Activated T-helper 2 cell treated with anti-CD3 and anti-CD28 coated beads, Interferon-gamma antibody, Interleukin-2, Interleukin-4, amounts not matched to agents 10 μg/mL and 5 μg/mL and 100 μg/mL, durations not matched to agents 14 hours and 24 hours and 36 hours (primary cell): ENCODE measurements at regions not wholly inside any gene's neighbourhood (a gene's known extent, or its start where the extent isn't known, plus 50 kb on each side); places are given as distances from the start of the nearest gene placed in this dataset.

Source experiments
- DNase-seq: peaks from one replicate; pipeline ENCODE4 v3.0.0; 2021; ENCODE audit warnings: low spot score
- H3K27ac Mint-ChIP-seq: one replicate; pipeline ENCODE4 v1.8.0; 2021; ENCODE audit warnings: mixed read lengths
- H3K27me3 Mint-ChIP-seq: one replicate; pipeline ENCODE4 v1.8.0; 2021; ENCODE audit warnings: low read depth, mixed read lengths
- H3K36me3 Mint-ChIP-seq: one replicate; pipeline ENCODE4 v1.8.0; 2021; ENCODE audit warnings: low read depth, mixed read lengths
- H3K4me1 Mint-ChIP-seq: one replicate; pipeline ENCODE4 v1.8.0; 2021; ENCODE audit warnings: low read depth, mixed read lengths
- H3K4me3 Mint-ChIP-seq: one replicate; pipeline ENCODE4 v1.8.0; 2021; ENCODE audit warnings: low read depth, mild to moderate bottlenecking, moderate library complexity, mixed read lengths
- H3K9me3 Mint-ChIP-seq: one replicate; pipeline ENCODE4 v1.8.0; 2021; ENCODE audit warnings: mixed read lengths
- intact Hi-C: fragments of 100-400 bp; cut with micrococcal nuclease; formaldehyde crosslinking; loops from one replicate; pipeline ENCODE4 v1.15.1; 2023

- H3K27me3 Mint-ChIP-seq: peaks cover 4% of the 10 kb centered on the region
- no peak for DNase-seq
- no peak overlapping the region for H3K4me3 Mint-ChIP-seq
- H3K27ac Mint-ChIP-seq: no peak overlapping the region
- intact Hi-C loops: no loop called here
- no peaks in the 10 kb centered on the region for H3K36me3 Mint-ChIP-seq
- no peaks in the 10 kb centered on the region for H3K4me1 Mint-ChIP-seq
- no peaks in the 10 kb centered on the region for H3K9me3 Mint-ChIP-seq
Measured at GRCh38 chr7:26467104-26467503, 175.4 kb downstream of the SNX10 start.

GRCh38 chr7:26467541-26467940 lies 175.9 kb downstream of the SNX10 start:
- intact Hi-C loops: no loop called here
- peaks cover 4% of the 10 kb centered on the region for H3K27me3 Mint-ChIP-seq

DNA sequence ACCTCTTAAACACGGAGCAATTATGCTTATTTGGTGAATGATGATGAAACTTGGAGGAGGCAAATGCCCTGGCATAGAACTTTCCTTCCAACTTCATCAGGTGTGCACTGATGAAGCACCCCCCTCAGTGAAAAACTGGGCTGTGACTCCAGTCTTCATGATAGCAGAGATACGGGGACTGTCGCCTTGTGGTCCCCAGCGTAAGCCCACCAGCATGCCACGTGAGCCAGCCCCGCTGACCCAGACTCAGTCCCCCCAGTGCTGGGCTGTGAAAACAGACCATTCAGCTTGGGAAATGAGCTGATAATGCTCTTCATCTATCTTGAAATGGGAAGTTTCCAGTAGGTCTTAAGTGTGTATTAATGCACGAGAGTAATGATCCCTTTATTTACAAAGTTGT lies 177.0 kb downstream of the SNX10 start:
- H3K4me3 Mint-ChIP-seq: no peak overlapping the region
- peaks cover 4% of the 10 kb centered on the region for H3K27me3 Mint-ChIP-seq
- H3K4me1 Mint-ChIP-seq: no peaks in the 10 kb centered on the region

More at GRCh38 chr7:26467541-26467940, 175.9 kb downstream of the SNX10 start:
- H3K4me3 Mint-ChIP-seq: no peak overlapping the region
- no peaks in the 10 kb centered on the region for H3K9me3 Mint-ChIP-seq
- H3K4me1 Mint-ChIP-seq: no peaks in the 10 kb centered on the region
- H3K27ac Mint-ChIP-seq: no peak overlapping the region
- DNase-seq: no peak
- H3K36me3 Mint-ChIP-seq: no peaks in the 10 kb centered on the region

GRCh38 chr7:26469188-26469587 lies 177.5 kb downstream of the SNX10 start:
- H3K27me3 Mint-ChIP-seq: peaks cover 4% of the 10 kb centered on the region
- no peaks in the 10 kb centered on the region for H3K9me3 Mint-ChIP-seq
- H3K36me3 Mint-ChIP-seq: no peaks in the 10 kb centered on the region

More for the DNA sequence above, 177.0 kb downstream of the SNX10 start:
- H3K36me3 Mint-ChIP-seq: no peaks in the 10 kb centered on the region
- H3K27ac Mint-ChIP-seq: no peak overlapping the region
- intact Hi-C loops: no loop called here
- no peak for DNase-seq
- H3K9me3 Mint-ChIP-seq: no peaks in the 10 kb centered on the region

GRCh38 chr7:26470691-26471090 lies 179.0 kb downstream of the SNX10 start:
- no peaks in the 10 kb centered on the region for H3K36me3 Mint-ChIP-seq
- H3K27ac Mint-ChIP-seq: no peak overlapping the region

More at GRCh38 chr7:26469188-26469587, 177.5 kb downstream of the SNX10 start:
- Mint-ChIP-seq H3K4me1 (no peaks in the 10 kb centered on the region), H3K27ac (no peak overlapping the region), H3K4me3 (no peak overlapping the region)
- intact Hi-C loops: no loop called here
- DNase-seq: no peak

DNA sequence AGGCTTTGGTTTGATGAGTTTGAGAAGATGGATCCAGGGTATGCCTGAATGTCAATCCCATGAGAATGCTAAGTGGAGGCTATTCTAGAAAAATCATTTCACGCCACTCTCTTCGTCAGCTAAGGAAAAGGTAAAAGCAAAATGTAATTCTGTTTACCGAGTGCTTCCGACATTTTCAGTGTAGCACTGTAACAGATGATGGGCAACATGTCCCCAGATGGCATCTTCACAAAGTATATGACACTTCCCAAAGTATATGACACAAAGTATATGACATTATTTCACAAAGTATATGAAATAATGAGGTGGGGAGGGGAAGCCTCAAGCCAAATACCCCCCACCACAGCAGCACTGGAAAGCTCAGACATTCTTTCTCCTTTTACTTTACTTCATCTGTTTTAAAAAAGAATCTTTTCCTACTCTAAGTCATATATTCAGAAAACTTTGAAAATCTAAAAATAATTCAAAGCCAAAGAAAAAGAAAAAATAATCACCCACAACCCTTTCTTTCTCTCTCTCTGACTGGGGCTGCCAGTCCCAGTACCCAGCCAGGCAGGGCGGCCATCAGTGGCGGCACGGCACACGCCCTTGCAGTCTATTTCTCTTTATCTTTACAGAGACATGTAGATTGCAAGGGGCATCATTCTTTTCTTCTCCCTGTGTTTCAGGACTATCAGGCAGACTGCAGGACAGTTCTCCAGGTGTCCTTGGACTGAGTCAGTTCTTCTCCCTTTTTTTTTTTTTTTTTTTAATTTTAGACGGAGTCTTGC lies 179.8 kb downstream of the SNX10 start:
- intact Hi-C loops: no loop called here
- H3K4me1 Mint-ChIP-seq: no peaks in the 10 kb centered on the region
- H3K27me3 Mint-ChIP-seq: peaks cover 7% of the 10 kb centered on the region
- no peaks in the 10 kb centered on the region for H3K36me3 Mint-ChIP-seq
- DNase-seq: no peak
- no peak overlapping the region for H3K27ac Mint-ChIP-seq
- H3K9me3 Mint-ChIP-seq: no peaks in the 10 kb centered on the region
- H3K4me3 Mint-ChIP-seq: no peak overlapping the region

More at GRCh38 chr7:26470691-26471090, 179.0 kb downstream of the SNX10 start:
- intact Hi-C loops: no loop called here
- no peaks in the 10 kb centered on the region for H3K4me1 Mint-ChIP-seq
- H3K27me3 Mint-ChIP-seq: peaks cover 4% of the 10 kb centered on the region
- DNase-seq: no peak
- no peak overlapping the region for H3K4me3 Mint-ChIP-seq
- H3K9me3 Mint-ChIP-seq: no peaks in the 10 kb centered on the region

DNA sequence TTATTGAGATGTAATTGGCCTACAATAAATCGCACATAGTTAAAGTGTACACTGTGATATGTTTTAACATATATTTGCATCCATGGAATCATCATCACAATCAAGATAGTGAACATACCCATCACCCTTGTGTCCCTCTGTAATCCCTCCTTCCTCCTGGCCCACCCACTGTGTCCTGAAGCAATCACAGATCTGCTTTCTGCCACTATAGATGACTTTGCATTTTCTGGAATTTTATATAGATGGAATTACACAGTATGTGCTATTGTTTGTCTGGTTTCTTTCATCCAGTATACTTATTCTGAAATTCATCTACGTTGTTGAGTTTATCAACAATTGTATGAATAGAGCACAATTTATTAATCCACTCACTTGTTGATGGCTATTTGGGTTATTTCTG lies 181.3 kb downstream of the SNX10 start:
- no peak overlapping the region for H3K4me3 Mint-ChIP-seq
- no peak for DNase-seq
- no peaks in the 10 kb centered on the region for H3K4me1 Mint-ChIP-seq
- H3K27ac Mint-ChIP-seq: no peak overlapping the region
- intact Hi-C loops: no loop called here
- H3K36me3 Mint-ChIP-seq: no peaks in the 10 kb centered on the region
- peaks cover 15% of the 10 kb centered on the region for H3K27me3 Mint-ChIP-seq
- no peaks in the 10 kb centered on the region for H3K9me3 Mint-ChIP-seq

DNA sequence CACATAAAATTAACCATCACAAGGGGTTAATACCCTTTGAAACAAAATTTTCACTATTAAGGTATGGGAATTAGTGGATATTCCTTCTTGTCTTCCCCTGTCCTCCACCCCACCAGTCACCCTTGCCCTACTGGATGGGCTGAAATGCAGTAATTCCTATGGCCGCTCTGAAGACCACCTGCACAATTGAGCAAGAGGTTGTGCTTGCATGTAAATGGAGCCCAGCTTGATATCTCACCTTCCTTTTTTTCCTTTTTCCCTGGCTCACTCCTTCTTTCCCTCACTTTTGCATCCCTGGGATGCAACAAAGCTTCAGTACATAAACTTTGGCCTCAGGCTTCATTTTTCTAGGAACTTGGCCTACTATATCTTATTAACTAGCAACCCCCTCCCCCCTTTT lies 184.6 kb downstream of the SNX10 start:
- Mint-ChIP-seq H3K9me3 (no peaks in the 10 kb centered on the region), H3K36me3 (no peaks in the 10 kb centered on the region), H3K4me3 (no peak overlapping the region), H3K4me1 (no peaks in the 10 kb centered on the region), H3K27me3 (peaks cover 19% of the 10 kb centered on the region), H3K27ac (no peak overlapping the region)
- DNase-seq: no peak
- intact Hi-C loops: no loop called here

GRCh38 chr7:26477381-26477990 lies 185.8 kb downstream of the SNX10 start:
- Mint-ChIP-seq H3K27me3 (peaks cover 19% of the 10 kb centered on the region), H3K9me3 (no peaks in the 10 kb centered on the region), H3K4me3 (no peak overlapping the region), H3K4me1 (no peaks in the 10 kb centered on the region), H3K36me3 (no peaks in the 10 kb centered on the region), H3K27ac (no peak overlapping the region)
- intact Hi-C loops: no loop called here
- no peak for DNase-seq

DNA sequence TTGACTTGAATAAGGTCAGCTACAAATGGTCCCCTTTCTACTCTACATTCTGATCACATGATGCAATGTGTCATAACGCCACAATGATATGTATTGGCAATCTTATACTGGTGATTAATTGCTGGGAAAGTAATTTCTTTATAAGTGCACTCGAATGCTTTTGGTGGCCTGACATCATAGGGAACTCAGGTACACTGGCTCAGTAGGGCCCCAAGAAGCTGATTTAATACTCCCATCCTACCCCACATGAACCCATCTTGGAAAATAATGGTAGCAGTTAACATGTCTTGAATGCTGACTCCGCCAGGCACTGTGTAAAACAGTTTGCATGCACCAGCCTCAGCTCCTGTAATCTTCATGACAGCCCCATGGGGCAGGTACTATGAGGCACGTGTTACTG lies 186.9 kb downstream of the SNX10 start:
- H3K27ac Mint-ChIP-seq: no peak overlapping the region
- no peaks in the 10 kb centered on the region for H3K9me3 Mint-ChIP-seq
- no peak overlapping the region for H3K4me3 Mint-ChIP-seq
- H3K4me1 Mint-ChIP-seq: no peaks in the 10 kb centered on the region
- intact Hi-C loops: no loop called here
- no peak for DNase-seq
- no peaks in the 10 kb centered on the region for H3K36me3 Mint-ChIP-seq
- peaks cover 23% of the 10 kb centered on the region for H3K27me3 Mint-ChIP-seq

DNA sequence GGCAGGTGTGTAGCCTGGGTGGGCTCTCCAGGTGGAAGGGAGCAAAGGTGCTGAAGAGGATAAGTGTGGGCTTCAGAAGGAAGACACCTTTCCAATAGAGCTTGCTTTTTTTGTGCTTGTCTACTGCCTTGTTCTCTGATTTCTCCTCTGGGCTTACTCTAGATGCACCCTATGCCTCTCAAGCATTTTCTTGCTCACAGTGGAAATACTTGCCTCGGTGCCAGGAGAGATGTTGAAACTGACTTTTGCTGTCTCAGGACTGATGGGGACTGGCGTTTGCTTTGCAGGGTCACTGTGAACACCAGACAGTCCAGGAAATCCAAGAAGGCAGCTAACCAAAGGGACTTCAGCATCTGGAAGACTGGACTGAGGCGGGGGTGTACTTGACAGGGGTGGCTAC lies 187.9 kb downstream of the SNX10 start:
- Mint-ChIP-seq H3K36me3 (no peaks in the 10 kb centered on the region), H3K4me1 (no peaks in the 10 kb centered on the region), H3K9me3 (no peaks in the 10 kb centered on the region), H3K4me3 (no peak overlapping the region), H3K27ac (no peak overlapping the region), H3K27me3 (peaks cover 24% of the 10 kb centered on the region)
- DNase-seq: no peak
- intact Hi-C loops: no loop called here

- no peaks in the 10 kb centered on the region for H3K9me3 Mint-ChIP-seq
- no peak overlapping the region for H3K4me3 Mint-ChIP-seq
- peaks cover 24% of the 10 kb centered on the region for H3K27me3 Mint-ChIP-seq
- H3K27ac Mint-ChIP-seq: no peak overlapping the region
- H3K4me1 Mint-ChIP-seq: no peaks in the 10 kb centered on the region
- DNase-seq: no peak
- H3K36me3 Mint-ChIP-seq: no peaks in the 10 kb centered on the region
- intact Hi-C loops: no loop called here
Measured at GRCh38 chr7:26480156-26480555, 188.5 kb downstream of the SNX10 start.

GRCh38 chr7:26482927-26483326 lies 191.3 kb downstream of the SNX10 start:
- Mint-ChIP-seq H3K4me3 (no peak overlapping the region), H3K27ac (no peak overlapping the region)

More at GRCh38 chr7:26482927-26483326, 191.3 kb downstream of the SNX10 start:
- H3K9me3 Mint-ChIP-seq: no peaks in the 10 kb centered on the region
- H3K4me1 Mint-ChIP-seq: no peaks in the 10 kb centered on the region
- intact Hi-C loops: no loop called here
- no peaks in the 10 kb centered on the region for H3K36me3 Mint-ChIP-seq
- peaks cover 15% of the 10 kb centered on the region for H3K27me3 Mint-ChIP-seq
- DNase-seq: no peak
